SKM-1 treated with dmso at 0.1 percent for 144 hours (cell line): ENCODE measurements at regions not wholly inside any gene's neighbourhood (a gene's known extent, or its start where the extent isn't known, plus 50 kb on each side); places are given as distances from the start of the nearest gene placed in this dataset.
"Not testable (repeated sequence)": the region's sequence is repeated elsewhere in the genome, so short reads cannot be mapped to it uniquely, and the experiment has no call there.

Experiments used
- DNase-seq: peaks from one replicate; lab custom pipeline; 2025; ENCODE audit not compliant: unreplicated experiment; lab: John Stamatoyannopoulos, UW

DNA sequence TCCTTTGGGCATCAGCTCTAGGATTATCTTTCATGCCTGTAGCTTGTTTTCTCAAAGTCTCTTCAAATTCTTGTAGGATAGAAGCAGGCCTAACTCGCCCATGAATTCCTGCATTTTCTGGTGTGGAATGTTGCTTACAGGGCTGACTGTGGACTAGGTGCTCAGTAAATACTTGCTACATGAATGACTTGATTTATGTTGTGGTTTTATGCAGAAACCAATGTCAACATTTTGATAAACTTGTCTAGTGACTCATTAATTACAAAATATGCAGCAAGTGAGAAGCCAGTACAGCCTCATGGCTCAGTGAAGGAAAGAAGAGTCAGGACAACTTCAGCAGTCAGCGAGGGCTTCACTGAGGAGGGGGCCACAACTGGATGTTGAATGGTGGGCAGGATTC is 110.6 kb upstream of the SIX2 start:
- DNase-seq = no peak

DNA sequence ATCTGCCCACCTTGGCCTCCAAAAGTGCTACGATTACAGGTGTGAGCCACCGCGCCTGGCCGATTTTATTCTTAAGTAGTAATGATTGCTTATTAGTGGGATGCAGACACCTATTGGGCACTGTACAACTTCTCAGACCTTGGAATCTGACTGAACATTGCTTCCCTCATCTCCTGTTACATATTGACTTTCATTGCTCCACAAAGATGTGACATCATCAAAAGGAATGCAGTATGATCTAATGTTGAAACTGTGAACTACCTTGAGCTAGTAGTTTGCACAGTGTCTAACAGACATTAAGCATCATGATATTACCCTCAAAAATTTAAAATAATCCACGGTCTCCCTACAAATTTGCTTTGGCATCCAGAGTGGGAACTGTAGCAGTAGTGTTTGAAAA is 109.8 kb upstream of the SIX2 start:
- no peak for DNase-seq

DNA sequence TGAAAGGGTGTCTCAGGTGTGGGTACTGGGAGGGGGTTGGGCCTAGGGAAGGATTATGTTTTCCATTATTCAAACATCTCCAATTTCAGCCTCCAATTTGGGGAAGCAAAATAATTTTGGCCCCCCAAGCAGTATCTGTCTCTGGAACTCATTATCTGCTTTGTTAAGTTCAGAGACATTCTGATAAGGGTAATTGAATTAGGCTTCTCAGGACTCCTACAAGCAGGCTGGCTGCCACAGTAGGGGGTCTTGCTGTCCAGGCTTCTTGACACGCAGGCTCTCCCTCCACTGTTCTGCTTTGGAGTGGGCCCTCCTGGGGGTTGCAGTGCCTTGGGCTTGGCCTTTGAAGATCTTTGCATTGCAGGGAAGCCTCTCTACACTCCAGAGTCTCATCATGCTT is 108.1 kb upstream of the SIX2 start:
- DNase-seq = no peak

DNA sequence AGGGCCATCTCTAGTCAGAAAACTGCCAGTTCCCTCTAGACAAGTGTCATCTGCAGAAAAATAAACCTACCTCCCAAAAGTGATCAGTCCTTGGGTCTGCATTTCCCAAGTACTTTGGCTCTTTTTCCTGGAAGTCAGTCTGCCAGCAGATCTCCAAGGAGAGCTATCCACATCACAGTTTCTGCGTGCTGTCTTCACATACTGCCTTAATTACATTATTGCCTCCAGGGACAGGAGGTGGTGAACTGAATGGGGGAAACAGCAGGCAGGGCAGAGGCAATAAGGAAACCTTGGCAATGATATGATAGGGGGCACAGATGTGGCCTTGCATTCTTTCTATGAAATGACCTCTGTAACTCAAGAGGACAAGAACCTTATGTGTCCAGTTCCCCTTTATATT is 105.9 kb upstream of the SIX2 start:
- no peak for DNase-seq

DNA sequence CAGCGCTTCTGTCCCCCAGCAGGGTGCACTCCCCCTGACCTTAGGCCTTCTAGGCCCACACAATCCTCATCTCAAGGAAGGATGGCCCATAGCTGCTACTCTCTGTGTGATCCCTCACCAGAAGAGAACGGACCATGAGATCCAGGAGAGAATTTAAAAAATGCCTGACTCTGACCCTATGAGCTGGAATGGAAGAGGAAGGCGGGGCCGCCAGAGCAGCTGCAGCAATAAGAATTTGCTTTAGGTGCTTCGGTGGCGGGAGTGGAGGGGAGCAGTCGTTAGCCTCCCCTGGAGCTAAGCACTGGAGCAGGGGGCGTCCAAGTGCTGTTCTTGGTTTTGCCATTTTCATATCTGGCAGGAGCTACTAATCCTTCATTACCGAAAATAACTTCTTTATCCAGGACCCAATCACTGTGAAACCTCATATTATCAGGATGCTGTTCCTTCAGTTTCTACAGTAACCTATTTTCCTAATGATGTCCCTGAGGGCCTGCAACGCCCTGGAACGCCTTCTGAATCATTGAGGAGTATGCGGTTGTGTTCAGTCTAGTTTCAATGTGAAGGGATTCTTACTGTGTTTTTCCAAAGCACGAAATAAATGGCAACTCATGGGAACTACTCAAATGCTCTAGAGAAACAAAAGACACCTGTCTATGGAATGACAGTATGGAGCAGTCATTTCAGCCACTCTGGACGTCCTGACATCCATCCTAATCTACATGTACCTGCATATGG is 105.1 kb upstream of the SIX2 start:
- no peak for DNase-seq

DNA sequence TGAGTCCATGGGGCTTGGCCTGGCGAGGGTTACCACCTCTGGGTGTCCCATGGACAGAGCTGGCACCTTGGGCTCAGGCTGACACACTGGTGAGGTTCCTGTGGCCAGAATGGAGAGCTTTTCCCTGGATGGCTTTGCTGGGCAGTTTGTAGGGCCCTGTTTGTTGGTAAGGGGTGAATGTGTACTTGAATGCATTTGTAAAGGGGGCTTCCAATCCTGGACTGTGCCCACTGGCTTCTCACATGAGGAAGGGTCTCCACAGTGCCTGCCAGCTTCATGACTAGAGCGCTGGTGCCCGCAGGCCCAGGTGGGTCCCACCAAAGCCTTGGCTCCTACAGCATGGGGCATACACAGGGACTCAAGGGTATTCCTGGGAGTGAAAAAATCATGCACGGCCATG is 103.5 kb upstream of the SIX2 start:
- no peak for DNase-seq

DNA sequence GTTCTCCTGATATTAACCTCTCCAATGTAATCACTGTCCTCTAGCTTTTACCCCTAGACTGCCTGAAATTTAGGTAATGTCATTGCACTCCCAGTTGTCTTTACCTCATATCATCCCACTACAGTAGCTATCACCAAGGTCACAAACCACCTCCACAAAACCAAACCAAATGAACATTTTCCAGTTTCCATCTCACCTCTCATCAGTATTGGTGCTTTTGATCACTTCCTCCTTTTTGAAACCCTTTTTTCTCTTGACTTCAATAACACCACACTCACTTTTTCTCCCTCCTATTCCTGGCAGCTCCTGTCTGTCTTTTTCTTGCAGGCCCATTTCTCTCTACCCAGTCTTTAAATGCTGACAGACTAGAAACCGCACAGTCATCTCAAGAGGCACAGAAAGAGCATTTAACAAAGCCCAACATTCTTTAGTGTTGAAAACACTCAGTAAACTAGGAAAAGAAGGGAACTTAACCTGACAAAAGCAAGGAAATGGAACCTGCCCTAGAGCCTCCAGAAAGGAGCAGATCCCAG is 95.9 kb upstream of the SIX2 start:
- no peak for DNase-seq

DNA sequence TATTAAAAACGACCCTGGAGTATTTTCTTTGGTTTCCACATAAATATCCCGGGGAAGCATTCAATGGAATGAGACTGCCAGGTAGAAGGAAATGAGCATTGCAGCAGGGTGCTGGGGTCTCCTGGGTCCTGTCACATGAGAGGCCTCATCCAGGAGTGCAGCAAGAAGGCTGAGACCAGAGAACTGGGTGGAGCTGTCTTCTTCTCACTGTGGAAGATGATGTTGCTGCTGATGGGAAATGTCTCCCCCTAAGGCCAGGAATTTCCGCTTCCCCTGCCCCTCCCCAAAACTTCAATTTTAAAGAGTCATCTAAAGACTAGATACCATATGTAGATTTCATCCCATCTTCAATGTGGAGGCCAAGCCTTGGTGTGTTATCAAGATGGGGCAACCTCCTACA is 95.2 kb upstream of the SIX2 start:
- DNase-seq = no peak

DNA sequence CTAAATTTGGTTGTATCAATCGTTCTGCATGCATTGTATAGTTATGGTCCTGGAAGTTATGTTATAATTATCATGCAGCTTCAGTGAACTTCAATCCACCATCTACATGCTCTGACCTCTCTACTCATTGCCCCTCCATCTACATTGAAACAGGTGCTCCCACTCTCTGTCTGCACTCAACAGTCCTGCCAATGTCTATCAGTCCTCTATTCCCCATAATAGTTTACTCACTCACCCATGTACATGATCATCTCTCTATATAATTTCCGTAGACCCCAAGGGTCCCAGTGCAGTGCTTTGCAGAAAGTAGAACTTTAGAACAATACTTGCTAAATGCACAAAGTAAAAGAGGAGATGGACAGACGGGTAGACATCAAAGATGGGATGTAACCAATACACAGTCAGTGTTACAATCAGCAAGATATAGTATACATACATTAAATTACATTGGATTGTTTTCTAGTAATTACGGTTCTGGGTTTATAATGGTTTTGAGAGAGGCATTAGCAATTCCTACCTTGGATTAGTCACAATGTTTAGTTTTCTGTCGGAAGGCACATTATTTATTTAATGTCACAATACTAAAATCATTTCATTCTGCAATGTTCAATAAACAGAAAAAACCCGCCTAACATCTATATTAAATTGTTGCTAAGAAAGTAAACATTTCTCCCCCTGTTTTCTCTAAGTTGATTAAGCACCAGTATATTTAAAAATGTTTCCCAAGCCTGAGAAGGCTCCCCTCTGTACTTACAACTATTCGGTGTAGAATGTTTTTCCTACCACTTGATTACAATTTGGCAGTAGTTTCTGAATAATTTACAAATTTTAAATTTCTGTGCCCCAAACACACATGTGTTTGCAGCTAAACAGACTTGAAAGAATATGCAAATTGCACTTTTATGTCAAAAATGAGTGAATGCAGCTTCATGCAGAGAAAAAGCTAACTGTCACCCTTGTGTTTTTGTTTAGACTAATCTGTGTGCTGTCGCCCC is 94.4 kb upstream of the SIX2 start:
- no peak for DNase-seq

DNA sequence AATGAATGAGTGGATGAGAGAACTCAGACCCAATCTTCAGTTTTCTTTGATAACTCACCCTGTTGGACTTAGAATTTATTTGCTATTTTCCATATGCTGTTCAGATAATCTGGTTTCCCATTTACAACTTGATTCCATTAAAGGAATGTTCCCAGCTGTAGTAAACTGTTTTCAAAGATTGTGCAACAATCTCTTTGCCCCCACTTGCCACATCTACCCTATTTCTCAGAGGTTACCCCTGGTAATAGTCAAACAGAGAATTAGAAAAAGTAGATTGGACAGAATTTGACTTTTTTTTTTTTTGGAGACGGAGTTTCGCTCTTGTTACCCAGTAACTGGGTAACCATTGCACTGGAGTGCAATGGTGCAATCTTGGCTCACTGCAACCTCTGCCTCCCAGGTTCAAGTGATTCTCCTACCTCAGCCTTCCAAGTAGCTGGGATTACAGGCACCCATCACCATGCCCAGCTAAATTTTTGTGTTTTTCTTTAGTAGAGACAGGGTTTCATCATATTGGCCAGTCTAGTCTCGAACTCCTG is 93.4 kb upstream of the SIX2 start:
- no peak for DNase-seq

DNA sequence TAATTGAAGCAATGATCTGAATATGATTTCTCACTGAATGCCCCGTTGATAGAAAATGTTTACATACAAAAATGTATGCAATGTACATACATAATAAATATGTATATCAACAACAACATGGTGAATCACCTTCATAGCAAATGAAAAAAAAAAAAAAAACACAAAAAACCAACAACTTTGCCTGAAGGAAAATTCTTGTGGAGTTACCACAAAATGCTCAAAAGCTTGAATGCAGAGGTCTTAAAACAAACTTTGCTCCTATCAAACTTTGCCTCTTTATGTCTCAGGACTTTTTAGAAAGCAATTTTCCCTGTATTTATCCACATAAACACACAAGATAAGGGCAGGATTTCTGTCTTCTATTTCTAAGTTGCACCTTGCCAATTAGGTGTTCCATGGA is 92.9 kb upstream of the SIX2 start:
- DNase-seq = no peak

DNA sequence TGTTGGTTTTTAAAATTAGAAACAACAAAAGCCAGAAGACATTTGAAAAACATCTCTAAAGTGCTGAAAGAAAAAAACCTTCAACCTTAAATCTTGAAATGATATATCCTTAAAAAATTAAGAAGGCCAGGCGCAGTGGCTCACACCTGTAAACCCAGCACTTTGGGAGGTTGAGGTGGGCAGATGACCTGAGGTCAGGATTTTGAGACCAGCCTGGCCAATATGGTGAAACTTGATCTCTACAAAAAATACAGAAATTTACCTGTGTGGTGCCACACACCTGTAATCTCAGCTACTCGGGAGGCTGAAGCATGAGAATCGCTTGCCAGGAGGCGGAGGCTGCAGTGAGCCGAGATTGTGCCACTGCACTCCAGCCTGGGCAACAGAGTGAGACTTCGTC is 87.7 kb upstream of the SIX2 start:
- no peak for DNase-seq

DNA sequence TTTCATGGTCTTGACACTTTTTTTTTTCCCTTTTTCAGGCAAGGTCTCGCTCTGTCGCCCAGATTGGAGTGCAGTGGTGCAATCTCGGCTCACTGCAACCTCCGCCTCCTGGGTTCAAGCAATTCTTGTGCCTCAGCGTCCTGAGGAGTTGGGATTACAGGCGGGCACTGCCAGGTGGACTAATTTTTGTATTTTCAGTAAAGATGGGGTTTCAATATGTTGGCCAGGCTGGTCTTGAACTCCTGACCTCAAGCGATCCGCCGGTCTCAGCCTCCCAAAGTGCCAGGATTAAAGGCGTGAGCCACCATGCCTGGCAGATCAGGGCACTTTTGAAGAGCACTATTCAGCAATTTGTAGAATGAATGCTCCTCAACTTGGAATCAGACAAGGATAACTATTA is 86.8 kb upstream of the SIX2 start:
- DNase-seq = not testable (repeated sequence)

DNA sequence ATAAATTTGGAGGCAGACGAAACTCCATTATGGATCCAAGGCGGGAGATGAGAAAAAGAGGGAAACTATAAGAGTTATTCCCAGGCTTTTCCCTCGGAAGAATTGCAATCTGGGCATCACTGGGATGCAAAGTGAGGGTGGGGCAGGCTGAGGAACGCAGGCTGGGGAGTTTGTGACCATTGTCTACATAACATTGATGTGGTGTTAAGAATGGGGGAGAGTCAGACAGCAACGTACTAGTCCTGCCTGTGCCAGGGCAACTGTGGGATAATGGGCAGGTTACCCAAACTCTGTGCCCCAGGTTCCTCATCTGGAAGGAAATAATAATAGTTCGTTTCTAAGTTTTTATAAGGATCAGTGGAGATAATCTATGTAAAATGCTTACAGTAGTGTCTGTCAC is 84.4 kb upstream of the SIX2 start:
- no peak for DNase-seq

DNA sequence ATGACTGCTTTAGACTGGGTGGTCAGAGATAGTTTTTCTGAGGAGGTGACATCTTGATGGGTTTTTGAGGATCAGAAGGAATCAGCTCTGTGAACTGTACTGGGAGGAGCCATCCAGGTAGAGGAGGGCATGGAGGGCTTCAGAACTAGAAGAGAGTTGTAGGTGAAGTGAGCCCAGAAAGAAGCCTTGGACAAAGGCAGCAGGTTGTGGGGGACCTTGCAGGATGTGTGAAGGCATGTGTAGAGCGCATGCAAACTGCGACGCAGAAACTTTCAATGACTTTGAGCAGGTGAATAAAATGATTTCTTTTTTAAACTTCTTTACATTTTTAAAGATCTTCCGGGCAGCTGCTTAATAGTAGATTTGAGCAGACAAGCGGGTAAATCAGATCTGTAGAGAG is 83.9 kb upstream of the SIX2 start:
- no peak for DNase-seq

DNA sequence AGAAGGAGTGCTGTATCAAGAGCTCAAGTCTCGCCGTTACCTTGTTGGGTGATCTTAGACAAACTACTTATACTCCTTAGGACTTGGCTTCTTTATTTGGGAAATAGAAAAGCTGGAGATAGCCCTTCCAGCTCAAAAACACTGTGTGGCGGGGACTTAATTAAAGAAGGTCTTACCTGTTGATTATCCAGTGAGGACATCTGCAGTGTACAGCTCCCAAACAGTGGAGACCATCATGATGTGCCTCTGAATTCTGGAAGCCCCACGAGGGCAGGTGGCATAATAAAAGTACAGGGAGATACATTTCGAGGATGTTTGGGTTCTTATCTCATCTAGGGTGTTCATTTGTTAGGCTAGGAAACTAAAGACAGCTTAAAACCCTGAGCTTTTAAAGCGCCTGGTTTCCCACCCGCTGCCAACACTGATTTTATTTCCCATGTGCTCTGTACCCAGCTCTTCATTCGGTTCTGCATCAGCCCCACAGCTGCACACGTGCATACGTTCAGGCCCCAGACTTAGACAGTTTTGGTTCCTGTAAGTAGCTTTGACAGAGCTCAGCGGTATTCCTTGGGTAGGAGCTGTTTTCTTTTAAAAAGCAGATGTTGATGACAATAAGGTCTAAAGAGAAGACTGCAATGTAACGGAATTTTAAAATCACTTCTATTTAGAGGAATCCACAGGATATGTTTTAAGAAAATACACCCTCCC is 80.5 kb upstream of the SIX2 start:
- DNase-seq = no peak

DNA sequence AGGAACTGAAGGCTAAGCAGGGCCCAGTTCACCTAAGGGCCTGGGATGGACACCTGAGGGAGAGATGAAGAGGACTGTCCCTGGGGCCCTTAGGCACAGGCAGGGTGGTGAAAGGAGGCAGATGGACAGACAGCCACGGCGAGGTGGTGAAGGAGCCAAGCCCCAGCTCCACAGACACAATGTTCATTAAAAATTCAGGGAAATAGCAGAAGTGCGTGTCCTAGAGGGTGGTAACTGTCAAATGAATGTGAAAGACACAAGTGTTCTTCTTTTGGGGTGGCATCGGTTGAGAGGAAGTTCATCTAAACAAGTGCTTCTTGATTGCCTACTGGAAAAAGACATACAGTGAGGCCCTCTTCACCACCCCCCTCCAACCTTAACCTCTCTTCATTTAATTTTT is 76.2 kb upstream of the SIX2 start:
- DNase-seq = no peak

DNA sequence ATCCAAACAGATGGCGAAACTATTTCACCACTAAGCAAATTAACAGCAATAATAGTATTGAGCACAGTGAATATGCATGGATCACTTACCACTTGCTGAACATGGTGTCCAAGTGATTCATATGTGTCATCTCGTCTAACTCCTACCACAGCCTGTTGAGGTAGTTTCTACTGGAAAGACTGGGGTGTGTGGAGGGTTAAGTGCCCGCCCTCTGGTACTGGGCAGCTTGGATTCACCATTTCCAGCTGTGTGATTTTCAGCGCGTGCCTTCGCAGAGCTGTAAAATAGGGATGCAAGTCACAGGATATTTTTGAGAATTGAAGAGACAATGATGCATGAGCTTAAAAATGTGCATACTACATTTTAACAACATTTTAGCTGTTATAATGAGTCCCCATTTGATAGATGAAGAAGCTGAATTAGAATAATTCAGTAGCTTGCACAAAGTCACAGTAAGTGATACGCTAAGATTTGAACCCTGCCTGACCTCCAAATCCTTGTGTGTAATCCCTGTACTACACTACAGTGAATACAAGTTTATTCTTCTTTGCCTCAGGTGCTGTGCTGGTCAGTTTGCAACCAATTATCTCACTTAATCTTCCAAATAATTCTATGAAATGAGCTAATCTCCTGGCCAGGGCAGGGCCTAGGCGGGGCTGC is 75.2 kb upstream of the SIX2 start:
- no peak for DNase-seq

DNA sequence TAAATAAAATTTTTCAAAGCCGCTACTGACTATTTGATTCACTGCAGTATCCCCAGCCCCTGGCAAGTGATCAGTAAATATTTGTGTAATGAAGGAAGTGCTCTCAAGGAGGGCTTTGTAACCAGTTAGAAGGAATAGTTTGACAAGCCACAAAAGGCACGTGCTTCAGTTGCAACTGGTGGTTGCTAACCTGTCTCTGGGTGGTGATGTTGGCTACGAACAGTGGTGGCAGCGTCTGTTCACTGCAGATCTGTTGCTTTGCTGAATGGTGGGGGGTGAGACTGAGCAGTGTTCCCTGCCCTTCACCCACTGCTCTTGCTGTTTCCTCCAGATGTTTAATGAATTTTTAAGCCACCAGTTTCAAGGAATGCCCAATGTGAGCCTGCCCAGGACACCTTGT is 73.9 kb upstream of the SIX2 start:
- no peak for DNase-seq

DNA sequence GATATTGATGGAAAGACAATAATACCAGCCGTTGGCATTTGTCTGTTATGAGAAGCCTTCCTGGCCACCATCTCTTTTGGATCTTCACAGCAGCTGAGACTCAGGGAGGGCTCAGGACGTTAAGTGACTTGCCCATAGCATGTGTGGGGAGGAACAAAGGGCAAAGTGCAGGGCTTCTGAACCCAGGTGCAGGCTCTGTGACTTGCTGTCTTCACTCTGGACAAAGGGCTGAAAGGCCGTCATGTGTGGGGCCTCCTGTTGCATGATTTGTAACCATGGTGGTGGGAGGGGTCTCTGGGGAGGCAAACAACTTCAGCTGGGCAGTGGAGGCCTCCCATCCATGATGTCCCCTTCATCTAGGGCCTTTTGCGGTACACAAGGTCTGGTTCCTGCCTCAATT is 65.5 kb upstream of the SIX2 start:
- no peak for DNase-seq

DNA sequence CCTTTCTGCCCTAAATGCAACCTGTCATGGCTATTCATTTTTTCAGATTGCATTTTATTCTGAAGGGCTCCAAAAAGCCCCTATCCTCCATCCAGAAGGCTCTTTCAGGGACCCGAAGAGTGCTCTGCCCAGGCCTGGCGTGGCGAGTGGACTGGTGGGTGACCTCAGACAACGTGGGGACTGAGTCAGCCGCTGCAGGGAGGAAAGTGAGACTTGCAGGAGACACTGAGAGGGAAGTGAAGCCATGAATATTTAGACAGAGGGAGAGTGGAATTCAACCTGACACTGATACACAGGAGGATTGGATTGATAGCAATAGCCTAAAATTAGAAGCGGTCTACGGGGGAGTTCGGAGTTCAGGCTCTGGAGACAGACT is 63.6 kb upstream of the SIX2 start:
- no peak for DNase-seq
